ENCODE measurements at regions not wholly inside any gene's neighbourhood (a gene's known extent, or its start where the extent isn't known, plus 50 kb on each side); places are given as distances from the start of the nearest gene placed in this dataset.

GRCh38 chr5:2929779-2930178, 178.3 kb upstream of the IRX2 start:
- DNase-seq: no peak

- no peak for DNase-seq
Measured at GRCh38 chr5:2921651-2922050, 170.2 kb upstream of the IRX2 start.

GRCh38 chr5:2921176-2921575, 169.7 kb upstream of the IRX2 start:
- DNase-seq: no peak

- DNase-seq: no peak
Measured at GRCh38 chr5:2920312-2920711, 168.8 kb upstream of the IRX2 start.

GRCh38 chr5:2919310-2920018, 168.0 kb upstream of the IRX2 start:
- no peak for DNase-seq

- DNase-seq: no peak
Measured at GRCh38 chr5:2917524-2917923, 166.0 kb upstream of the IRX2 start.

- no peak for DNase-seq
Measured at GRCh38 chr5:2917093-2917492, 165.6 kb upstream of the IRX2 start.

- no peak for DNase-seq
Measured at GRCh38 chr5:2916076-2916682, 164.7 kb upstream of the IRX2 start.

GRCh38 chr5:2914981-2915484, 163.6 kb upstream of the IRX2 start:
- no peak for DNase-seq

- no peak for DNase-seq
Measured at GRCh38 chr5:2914022-2914661, 162.7 kb upstream of the IRX2 start.

- DNase-seq: no peak
Measured at GRCh38 chr5:2913281-2913680, 161.8 kb upstream of the IRX2 start.

GRCh38 chr5:2912741-2913140, 161.3 kb upstream of the IRX2 start:
- DNase-seq: no peak

- no peak for DNase-seq
Measured at GRCh38 chr5:2910401-2911175, 159.1 kb upstream of the IRX2 start.

- no peak for DNase-seq
Measured at GRCh38 chr5:2909035-2909434, 157.6 kb upstream of the IRX2 start.

GRCh38 chr5:2908086-2908485, 156.6 kb upstream of the IRX2 start:
- DNase-seq: no peak

- DNase-seq: no peak
Measured at GRCh38 chr5:2906302-2907090, 155.0 kb upstream of the IRX2 start.

GRCh38 chr5:2905741-2906140, 154.3 kb upstream of the IRX2 start:
- DNase-seq: no peak

GRCh38 chr5:2904956-2905355, 153.5 kb upstream of the IRX2 start:
- DNase-seq: no peak

- DNase-seq: no peak
Measured at GRCh38 chr5:2904399-2904798, 152.9 kb upstream of the IRX2 start.

GRCh38 chr5:2903451-2904395, 152.2 kb upstream of the IRX2 start:
- no peak for DNase-seq

- no peak for DNase-seq
Measured at GRCh38 chr5:2902742-2903297, 151.3 kb upstream of the IRX2 start.

Measured in T-helper 2 cell (primary cell).